ENCODE measurements at regions not wholly inside any gene's neighbourhood (a gene's known extent, or its start where the extent isn't known, plus 50 kb on each side); places are given as distances from the start of the nearest gene placed in this dataset.

DNA sequence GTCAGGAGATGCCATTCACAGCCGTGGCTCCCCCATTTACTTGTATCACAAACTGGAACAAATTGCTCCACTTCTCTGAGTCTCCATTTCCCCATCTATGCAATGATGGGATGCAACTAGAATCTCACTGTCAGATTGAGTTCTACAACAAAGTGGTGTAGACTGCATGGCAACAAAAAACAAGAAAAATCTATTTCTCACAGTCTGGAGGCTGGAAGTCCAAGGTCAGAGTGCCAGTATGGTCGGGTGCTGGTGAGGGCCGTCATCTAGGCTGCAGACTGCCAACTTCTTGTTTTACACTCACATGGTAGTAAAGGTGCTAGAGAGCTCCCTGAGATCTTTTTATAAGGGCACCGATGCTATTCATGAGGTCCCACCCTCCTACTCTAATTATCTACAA is 158.4 kb upstream of the BCL6 start:
- TF ChIP-seq YY1 (IDR thresholded peaks at IDR 0.05; ENCODE audit: insufficient read depth, insufficient read length) (no peak), ZNF274 (IDR thresholded peaks at IDR 0.05; ENCODE audit: low read depth, low read length) (no peak), SUZ12 (IDR thresholded peaks at IDR 0.05; ENCODE audit: extremely low read depth, insufficient read depth, insufficient read length) (no peak)
